Activated CD4-positive, alpha-beta T cell treated with anti-CD3 and anti-CD28 coated beads, Interleukin-2, Interleukin-6, amounts not matched to agents 100 ng/mL and 50 ng/mL, durations not matched to agents 16 hours and 8 hours (primary cell): ENCODE measurements at regions not wholly inside any gene's neighbourhood (a gene's known extent, or its start where the extent isn't known, plus 50 kb on each side); places are given as distances from the start of the nearest gene placed in this dataset.

Source experiments
- DNase-seq: peaks from one replicate; pipeline ENCODE4 v3.0.0-alpha.2; 2020

- no peak for DNase-seq
Observed at GRCh38 chr11:42054351-42054900, 595.0 kb upstream of the LRRC4C start.

- DNase-seq = no peak
Observed at GRCh38 chr11:42055606-42056005, 596.2 kb upstream of the LRRC4C start.

DNA sequence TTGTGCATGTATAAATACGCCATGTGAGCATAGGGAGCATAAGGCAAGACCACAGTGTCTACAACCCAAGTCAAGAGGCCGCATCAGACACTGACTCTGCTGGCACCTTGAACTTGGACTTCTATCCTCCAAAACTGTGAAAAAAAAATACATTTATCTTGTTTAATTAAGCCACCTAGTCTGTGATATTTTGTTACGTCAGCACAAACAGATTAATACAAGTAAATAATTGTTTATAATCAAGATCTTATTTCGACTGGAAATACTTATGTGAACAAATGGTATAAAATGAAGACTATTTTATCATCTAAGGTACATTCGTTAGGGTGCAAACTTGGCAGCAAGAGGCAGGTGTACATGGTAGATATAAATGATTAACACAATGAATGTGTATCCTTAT lies 599.3 kb upstream of the LRRC4C start:
- DNase-seq = no peak

DNA sequence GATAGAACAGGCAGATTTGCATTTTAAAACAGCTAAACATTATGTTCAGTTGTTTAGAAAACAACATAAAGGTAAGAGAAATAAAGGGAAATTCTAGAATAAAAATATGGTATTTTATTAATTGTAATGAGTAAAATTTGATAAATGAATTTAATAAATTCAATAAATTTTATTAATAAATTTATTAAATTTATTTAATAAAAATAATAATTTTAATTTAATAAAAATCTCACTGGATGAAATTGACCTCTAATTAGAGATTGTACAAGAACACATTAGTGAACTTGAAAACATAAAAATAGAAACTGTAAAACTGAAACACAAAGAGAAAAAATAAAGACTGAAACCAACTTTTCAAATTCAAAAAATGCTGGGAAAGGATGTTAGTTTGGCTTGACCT lies 605.7 kb upstream of the LRRC4C start:
- no peak for DNase-seq

- DNase-seq = no peak
Observed at GRCh38 chr11:42066113-42066512, 606.7 kb upstream of the LRRC4C start.

- DNase-seq = no peak
Observed at GRCh38 chr11:42074306-42074705, 614.9 kb upstream of the LRRC4C start.

- no peak for DNase-seq
Observed at GRCh38 chr11:42075180-42075579, 615.7 kb upstream of the LRRC4C start.

GRCh38 chr11:42077794-42078193 lies 618.3 kb upstream of the LRRC4C start:
- DNase-seq = no peak

GRCh38 chr11:42085736-42086135 lies 626.3 kb upstream of the LRRC4C start:
- DNase-seq = no peak

DNA sequence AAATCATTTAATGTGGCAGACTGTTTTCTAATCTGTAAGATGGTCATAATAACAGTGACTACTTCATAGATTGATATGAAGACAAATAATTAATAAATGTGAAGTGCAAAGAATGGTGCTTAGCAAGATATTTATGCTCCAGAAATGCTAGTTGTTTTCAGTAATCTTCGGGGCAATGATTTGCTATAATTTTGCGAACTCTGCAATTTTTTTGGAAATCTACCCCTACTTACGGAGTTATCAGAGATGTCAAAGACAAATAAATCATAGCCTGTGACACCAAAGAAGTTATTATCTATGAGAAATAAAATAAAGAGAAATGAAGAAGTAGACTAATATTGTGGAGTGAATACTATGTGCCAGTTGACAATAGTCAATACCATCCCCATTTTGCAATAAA lies 634.1 kb upstream of the LRRC4C start:
- DNase-seq = no peak

GRCh38 chr11:42098075-42098474 lies 638.6 kb upstream of the LRRC4C start:
- no peak for DNase-seq

GRCh38 chr11:42112866-42113265 lies 653.4 kb upstream of the LRRC4C start:
- no peak for DNase-seq

GRCh38 chr11:42114927-42115326 lies 655.5 kb upstream of the LRRC4C start:
- no peak for DNase-seq

DNA sequence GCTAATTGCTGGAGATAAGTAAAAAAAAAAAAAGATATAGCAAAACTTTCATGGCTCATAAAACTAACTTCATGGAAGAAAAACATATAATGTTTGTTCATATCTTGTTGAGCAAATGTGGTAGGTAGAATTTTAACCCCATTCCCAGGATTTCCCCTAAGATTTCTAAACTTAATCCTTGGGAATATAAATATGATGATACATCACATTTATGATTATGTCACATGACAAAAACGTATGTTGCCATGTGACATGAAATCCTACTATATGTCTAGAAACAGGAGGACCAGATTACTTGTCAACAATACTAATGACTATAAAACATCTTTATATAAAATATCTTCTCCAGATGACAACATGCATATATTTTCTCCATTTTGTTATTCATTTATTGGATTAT lies 679.0 kb upstream of the LRRC4C start:
- DNase-seq = no peak

- no peak for DNase-seq
Observed at GRCh38 chr11:42145311-42145710, 685.9 kb upstream of the LRRC4C start.

- DNase-seq = no peak
Observed at GRCh38 chr11:42161886-42162285, 702.4 kb upstream of the LRRC4C start.

DNA sequence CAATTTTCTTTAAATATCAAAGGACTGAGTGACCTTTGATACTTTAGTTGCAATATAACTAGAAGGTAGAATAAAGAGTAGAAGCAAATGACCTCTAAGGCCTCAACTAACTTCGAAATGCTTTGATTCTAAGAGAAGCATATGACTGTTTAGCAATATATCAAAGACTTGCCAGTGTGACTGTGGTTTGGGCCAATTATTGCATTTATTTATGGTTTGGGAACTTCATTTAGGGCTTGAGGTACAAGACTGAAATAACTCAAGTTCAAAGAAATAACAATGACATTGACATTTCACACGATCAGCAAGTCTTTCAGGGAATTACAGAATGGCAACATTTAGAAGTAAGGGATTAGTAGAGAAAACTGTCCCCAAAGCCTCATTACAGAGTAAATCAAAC lies 709.7 kb upstream of the LRRC4C start:
- DNase-seq = no peak

DNA sequence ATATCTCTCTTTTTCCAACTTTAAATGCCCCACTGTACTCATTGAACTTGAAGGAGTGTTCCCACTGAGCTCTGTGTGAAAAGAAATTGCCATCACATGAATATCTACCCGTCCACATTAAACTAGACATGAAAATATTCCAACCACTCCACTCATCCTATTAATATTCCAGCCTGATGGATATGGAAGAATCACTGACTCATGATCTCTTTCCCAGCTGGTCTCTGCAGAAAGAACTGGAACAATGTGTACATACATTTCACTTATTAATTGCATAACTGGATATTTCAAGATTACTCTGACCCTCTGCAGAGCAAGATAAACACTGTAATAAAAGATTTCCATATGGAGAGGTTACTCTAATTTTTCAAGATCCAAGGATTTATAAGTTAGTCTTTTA lies 711.1 kb upstream of the LRRC4C start:
- no peak for DNase-seq

- no peak for DNase-seq
Observed at GRCh38 chr11:42171046-42171445, 711.6 kb upstream of the LRRC4C start.

DNA sequence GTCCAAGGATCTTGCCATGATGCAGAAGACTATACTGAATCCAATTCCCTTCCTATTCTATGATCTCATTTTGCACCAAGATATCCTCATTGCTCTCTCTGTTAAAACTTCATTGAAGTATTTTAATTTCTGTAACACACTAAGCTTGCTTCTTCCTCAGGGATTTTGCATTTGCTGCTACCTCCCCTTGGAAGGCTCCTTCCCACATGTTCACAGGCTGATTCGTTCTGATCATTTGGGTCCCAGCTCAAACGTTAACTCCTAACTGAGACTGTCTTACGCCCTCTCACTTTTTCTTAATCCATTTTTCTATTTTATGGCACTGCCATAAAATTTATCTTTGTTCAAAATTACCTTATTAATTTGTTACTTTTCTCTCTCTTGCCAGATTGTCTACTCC lies 713.0 kb upstream of the LRRC4C start:
- no peak for DNase-seq

DNA sequence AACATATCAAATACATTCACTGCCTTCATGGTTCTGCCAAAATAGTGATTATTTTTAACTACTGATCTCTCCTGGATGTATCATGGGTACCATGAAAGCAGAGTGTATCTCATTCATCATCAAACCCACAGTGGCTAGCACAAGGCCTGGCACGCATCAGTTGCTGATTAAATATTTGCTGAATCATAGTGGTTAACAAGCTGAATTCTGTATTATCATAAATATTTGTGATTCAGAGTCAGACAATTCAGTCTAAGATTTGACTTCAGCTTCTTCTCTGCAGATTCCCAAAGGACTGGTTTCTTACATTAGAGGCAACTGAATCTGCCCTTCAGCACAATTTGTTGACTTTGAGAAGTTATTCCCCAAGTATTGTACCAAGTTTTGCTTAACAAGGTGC lies 715.8 kb upstream of the LRRC4C start:
- no peak for DNase-seq

- no peak for DNase-seq
Observed at GRCh38 chr11:42179216-42179615, 719.8 kb upstream of the LRRC4C start.

GRCh38 chr11:42195289-42196013 lies 736.0 kb upstream of the LRRC4C start:
- no peak for DNase-seq

GRCh38 chr11:42200311-42200710 lies 740.9 kb upstream of the LRRC4C start:
- no peak for DNase-seq

DNA sequence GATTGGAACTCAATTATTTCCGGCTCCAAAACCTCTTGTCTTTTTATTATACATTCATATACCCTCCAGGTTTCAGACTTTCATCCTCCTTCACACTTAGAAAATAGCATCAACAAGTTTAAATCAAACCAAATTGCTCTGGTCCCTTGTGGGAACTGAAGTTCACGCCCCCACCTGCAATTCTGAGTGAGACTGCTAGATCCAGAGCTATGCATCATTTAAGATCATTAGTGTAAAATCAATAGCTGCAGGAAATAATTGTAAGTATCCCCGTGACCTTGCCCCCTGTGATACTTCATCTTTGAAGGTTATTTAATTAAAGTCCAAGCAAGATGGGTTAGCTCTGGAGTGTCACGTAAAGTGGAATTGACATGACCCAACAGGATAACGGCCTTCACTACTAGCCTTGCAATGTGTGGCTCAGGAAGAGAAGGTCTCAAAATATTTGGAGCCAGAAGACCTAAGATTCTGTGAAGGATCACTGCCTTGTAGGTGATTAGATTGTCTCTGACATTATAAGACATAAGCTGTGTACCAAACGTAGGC lies 742.2 kb upstream of the LRRC4C start:
- DNase-seq = no peak
